AG04450 (cell line): ENCODE measurements at regions not wholly inside any gene's neighbourhood (a gene's known extent, or its start where the extent isn't known, plus 50 kb on each side); places are given as distances from the start of the nearest gene placed in this dataset.

Source experiments
- CTCF ChIA-PET: fragments of 300-600, 350-600 bp; formaldehyde crosslinking; extraction: SDS; loops from one replicate; lab custom pipeline; 2022; ENCODE audit warnings: antibody characterized with exemption, inconsistent platforms; lab: Charles Lee
- POLR2A ChIA-PET: fragments of 350-600 bp; formaldehyde crosslinking; extraction: SDS; loops from one replicate; lab custom pipeline; 2021; ENCODE audit warnings: antibody characterized with exemption, inconsistent platforms; lab: Yijun Ruan, JAX
- DNase-seq: peaks from one replicate; pipeline ENCODE4 v3.0.0-alpha.2; 2011; ENCODE audit warnings: low read depth, low spot score
- H3K27ac ChIP-seq: one replicate; pipeline ENCODE4 v1.5.1; 2012; ENCODE audit warnings: low read depth, low read length, control low read depth
- H3K27me3 ChIP-seq: one replicate; pipeline ENCODE4 v1.6.0; 2012; ENCODE audit warnings: low read length; ENCODE audit not compliant: control insufficient read depth, insufficient read depth
- H3K4me3 ChIP-seq: 2 replicates; pipeline ENCODE4 v1.5.1; 2011; ENCODE audit warnings: mild to moderate bottlenecking, low read depth, low read length, control low read depth
- H3K9me3 ChIP-seq: 2 replicates; pipeline ENCODE4 v1.5.1; 2012; ENCODE audit warnings: low read length; ENCODE audit not compliant: control insufficient read depth, insufficient read depth
- TF ChIP-seq, protein P1 (sequence below): IDR thresholded peaks from 2 replicates; pipeline ENCODE4 v1.5.1; 2011; ENCODE audit warnings: low read depth, low read length, control low read depth, inconsistent platforms

GRCh38 chr11:127678631-127679030, 678.1 kb upstream of the KIRREL3 start:
- no peaks in the 10 kb centered on the region for H3K9me3 ChIP-seq
- no peak for DNase-seq
- H3K27ac ChIP-seq: no peak overlapping the region
- ChIA-PET POLR2A (no interaction called here), CTCF (no interaction called here)
- no peaks in the 10 kb centered on the region for H3K27me3 ChIP-seq
- TF ChIP-seq, protein P1, sequence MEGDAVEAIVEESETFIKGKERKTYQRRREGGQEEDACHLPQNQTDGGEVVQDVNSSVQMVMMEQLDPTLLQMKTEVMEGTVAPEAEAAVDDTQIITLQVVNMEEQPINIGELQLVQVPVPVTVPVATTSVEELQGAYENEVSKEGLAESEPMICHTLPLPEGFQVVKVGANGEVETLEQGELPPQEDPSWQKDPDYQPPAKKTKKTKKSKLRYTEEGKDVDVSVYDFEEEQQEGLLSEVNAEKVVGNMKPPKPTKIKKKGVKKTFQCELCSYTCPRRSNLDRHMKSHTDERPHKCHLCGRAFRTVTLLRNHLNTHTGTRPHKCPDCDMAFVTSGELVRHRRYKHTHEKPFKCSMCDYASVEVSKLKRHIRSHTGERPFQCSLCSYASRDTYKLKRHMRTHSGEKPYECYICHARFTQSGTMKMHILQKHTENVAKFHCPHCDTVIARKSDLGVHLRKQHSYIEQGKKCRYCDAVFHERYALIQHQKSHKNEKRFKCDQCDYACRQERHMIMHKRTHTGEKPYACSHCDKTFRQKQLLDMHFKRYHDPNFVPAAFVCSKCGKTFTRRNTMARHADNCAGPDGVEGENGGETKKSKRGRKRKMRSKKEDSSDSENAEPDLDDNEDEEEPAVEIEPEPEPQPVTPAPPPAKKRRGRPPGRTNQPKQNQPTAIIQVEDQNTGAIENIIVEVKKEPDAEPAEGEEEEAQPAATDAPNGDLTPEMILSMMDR: no peak
- H3K4me3 ChIP-seq: no peak overlapping the region

DNA sequence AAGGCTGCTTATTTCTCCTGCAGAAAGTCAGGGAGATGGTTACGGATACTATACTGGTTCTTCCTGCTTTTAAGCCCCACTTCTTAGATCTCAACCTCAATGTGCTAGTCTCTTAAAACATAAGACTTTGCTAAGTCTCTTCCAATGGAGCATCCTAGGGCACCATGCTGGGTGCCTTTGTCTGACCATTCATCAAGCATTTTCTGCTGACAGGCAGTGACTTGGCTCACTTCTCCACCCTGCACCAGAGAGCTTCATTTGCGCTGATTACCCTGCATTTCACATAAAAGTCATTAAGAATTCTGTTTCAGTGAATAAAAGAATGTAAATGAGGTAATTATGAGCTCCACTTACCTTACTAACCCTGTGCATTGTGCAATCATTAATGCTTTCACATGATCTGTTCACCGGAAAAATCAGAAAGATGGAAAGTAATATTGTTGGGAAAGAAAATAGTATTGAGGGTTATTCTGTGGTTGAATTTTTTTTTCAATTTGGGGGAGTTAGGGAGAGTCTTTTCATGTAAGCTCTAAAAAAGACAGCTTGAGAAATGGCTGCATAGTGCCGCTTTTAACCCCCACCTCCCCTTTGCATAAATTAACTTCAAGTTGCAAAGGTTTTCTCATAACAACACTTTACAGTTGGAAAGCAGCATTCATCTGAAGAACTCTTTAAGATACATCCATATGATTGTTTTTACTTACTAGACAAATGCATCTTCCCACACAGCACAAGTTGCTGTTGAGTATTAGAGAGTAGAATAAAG, 677.3 kb upstream of the KIRREL3 start:
- Histone ChIP-seq H3K4me3 (no peak overlapping the region), H3K9me3 (no peaks in the 10 kb centered on the region), H3K27me3 (no peaks in the 10 kb centered on the region), H3K27ac (no peak overlapping the region)
- no peak for DNase-seq
- CTCF ChIA-PET: no interaction called here
- TF ChIP-seq, protein P1: no peak
- POLR2A ChIA-PET: no interaction called here

- H3K4me3 ChIP-seq: no peak overlapping the region
- ChIA-PET POLR2A (no interaction called here), CTCF (no interaction called here)
- no peaks in the 10 kb centered on the region for H3K27me3 ChIP-seq
- H3K27ac ChIP-seq: no peak overlapping the region
- DNase-seq: no peak
- no peaks in the 10 kb centered on the region for H3K9me3 ChIP-seq
- TF ChIP-seq, protein P1: no peak
These were observed 675.0 kb upstream of the KIRREL3 start for GRCh38 chr11:127675581-127675980.

DNA sequence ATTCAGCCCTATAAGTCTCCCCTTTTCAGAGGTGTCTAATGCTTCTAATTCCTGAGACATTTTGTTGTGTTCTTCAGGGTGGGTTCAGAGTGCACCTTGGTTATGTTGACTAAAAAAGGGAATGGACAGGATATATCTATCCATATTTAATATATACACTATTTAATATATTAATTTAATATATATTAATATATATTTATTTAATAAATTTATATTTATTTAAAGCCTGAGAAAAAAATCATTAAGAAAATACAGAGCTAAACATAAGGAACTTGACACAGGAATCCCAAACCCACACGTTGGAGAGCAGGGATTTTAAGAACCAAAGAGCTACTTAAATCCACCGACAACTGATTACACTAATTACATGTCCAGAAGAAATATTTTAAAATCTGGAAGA, 674.2 kb upstream of the KIRREL3 start:
- no peak for DNase-seq
- ChIA-PET POLR2A (no interaction called here), CTCF (no interaction called here)
- Histone ChIP-seq H3K27me3 (no peaks in the 10 kb centered on the region), H3K27ac (no peak overlapping the region), H3K4me3 (no peak overlapping the region), H3K9me3 (no peaks in the 10 kb centered on the region)
- TF ChIP-seq, protein P1: no peak

GRCh38 chr11:127670374-127671119, 670.0 kb upstream of the KIRREL3 start:
- POLR2A ChIA-PET: no interaction called here

More at GRCh38 chr11:127670374-127671119, 670.0 kb upstream of the KIRREL3 start:
- Histone ChIP-seq H3K27me3 (no peaks in the 10 kb centered on the region), H3K27ac (no peak overlapping the region), H3K4me3 (no peak overlapping the region), H3K9me3 (no peaks in the 10 kb centered on the region)
- TF ChIP-seq, protein P1: no peak
- CTCF ChIA-PET: no interaction called here
- DNase-seq: no peak
